HG03139 (cell line): ENCODE measurements at regions not wholly inside any gene's neighbourhood (a gene's known extent, or its start where the extent isn't known, plus 50 kb on each side); places are given as distances from the start of the nearest gene placed in this dataset.

Source experiments
- ATAC-seq: cut with Tn5 transposase; IDR thresholded peaks from one replicate; pipeline ENCODE4 v1.9.1; 2021; ENCODE audit not compliant: unreplicated experiment

- ATAC-seq = no peak
Measured at GRCh38 chr20:7490288-7490687, 450.0 kb downstream of the HAO1 start.

GRCh38 chr20:7492257-7492656 is 448.0 kb downstream of the HAO1 start:
- ATAC-seq = no peak

GRCh38 chr20:7493311-7493710 is 446.9 kb downstream of the HAO1 start:
- ATAC-seq = no peak

GRCh38 chr20:7496394-7496991 is 443.8 kb downstream of the HAO1 start:
- no peak for ATAC-seq

GRCh38 chr20:7497985-7498384 is 442.3 kb downstream of the HAO1 start:
- ATAC-seq = no peak

- no peak for ATAC-seq
Measured at GRCh38 chr20:7499201-7499600, 441.1 kb downstream of the HAO1 start.

- no peak for ATAC-seq
Measured at GRCh38 chr20:7500231-7500663, 440.0 kb downstream of the HAO1 start.

- ATAC-seq = no peak
Measured at GRCh38 chr20:7503501-7503900, 436.8 kb downstream of the HAO1 start.

- ATAC-seq = no peak
Measured at GRCh38 chr20:7505152-7505834, 435.0 kb downstream of the HAO1 start.

- no peak for ATAC-seq
Measured at GRCh38 chr20:7505835-7506221, 434.4 kb downstream of the HAO1 start.

- no peak for ATAC-seq
Measured at GRCh38 chr20:7516621-7517111, 423.6 kb downstream of the HAO1 start.

GRCh38 chr20:7520361-7520760 is 419.9 kb downstream of the HAO1 start:
- no peak for ATAC-seq

GRCh38 chr20:7523288-7523687 is 417.0 kb downstream of the HAO1 start:
- no peak for ATAC-seq

- ATAC-seq = no peak
Measured at GRCh38 chr20:7540018-7540417, 400.2 kb downstream of the HAO1 start.

GRCh38 chr20:7540923-7541322 is 399.3 kb downstream of the HAO1 start:
- no peak for ATAC-seq

- no peak for ATAC-seq
Measured at GRCh38 chr20:7571101-7571500, 369.2 kb downstream of the HAO1 start.

GRCh38 chr20:7571521-7572055 is 368.7 kb downstream of the HAO1 start:
- no peak for ATAC-seq

- no peak for ATAC-seq
Measured at GRCh38 chr20:7579888-7580287, 360.4 kb downstream of the HAO1 start.

- ATAC-seq = no peak
Measured at GRCh38 chr20:7585126-7585679, 355.1 kb downstream of the HAO1 start.

- ATAC-seq = no peak
Measured at GRCh38 chr20:7586481-7586880, 353.8 kb downstream of the HAO1 start.

GRCh38 chr20:7589164-7589563 is 351.1 kb downstream of the HAO1 start:
- no peak for ATAC-seq

GRCh38 chr20:7596541-7596940 is 343.7 kb downstream of the HAO1 start:
- no peak for ATAC-seq
